HL-60 (cell line): ENCODE measurements at regions not wholly inside any gene's neighbourhood (a gene's known extent, or its start where the extent isn't known, plus 50 kb on each side); places are given as distances from the start of the nearest gene placed in this dataset.

Experiments
- GABPA ChIP-seq: IDR thresholded peaks from 2 replicates; pipeline ENCODE4 v1.6.1; 2012; ENCODE audit warnings: low read depth
- POLR2AphosphoS5 ChIP-seq: IDR thresholded peaks from 2 replicates; pipeline ENCODE4 v1.6.1; 2012; ENCODE audit warnings: low read depth
- TF ChIP-seq, protein P1 (sequence below): IDR thresholded peaks from one replicate; pipeline ENCODE4 v1.5.1; 2011; ENCODE audit warnings: low read length, control low read depth, inconsistent platforms; ENCODE audit not compliant: insufficient read depth
- TF ChIP-seq, protein P2 (sequence below): IDR thresholded peaks from 2 replicates; pipeline ENCODE4 v1.6.1; 2012; ENCODE audit warnings: low read depth; ENCODE audit not compliant: insufficient replicate concordance

DNA sequence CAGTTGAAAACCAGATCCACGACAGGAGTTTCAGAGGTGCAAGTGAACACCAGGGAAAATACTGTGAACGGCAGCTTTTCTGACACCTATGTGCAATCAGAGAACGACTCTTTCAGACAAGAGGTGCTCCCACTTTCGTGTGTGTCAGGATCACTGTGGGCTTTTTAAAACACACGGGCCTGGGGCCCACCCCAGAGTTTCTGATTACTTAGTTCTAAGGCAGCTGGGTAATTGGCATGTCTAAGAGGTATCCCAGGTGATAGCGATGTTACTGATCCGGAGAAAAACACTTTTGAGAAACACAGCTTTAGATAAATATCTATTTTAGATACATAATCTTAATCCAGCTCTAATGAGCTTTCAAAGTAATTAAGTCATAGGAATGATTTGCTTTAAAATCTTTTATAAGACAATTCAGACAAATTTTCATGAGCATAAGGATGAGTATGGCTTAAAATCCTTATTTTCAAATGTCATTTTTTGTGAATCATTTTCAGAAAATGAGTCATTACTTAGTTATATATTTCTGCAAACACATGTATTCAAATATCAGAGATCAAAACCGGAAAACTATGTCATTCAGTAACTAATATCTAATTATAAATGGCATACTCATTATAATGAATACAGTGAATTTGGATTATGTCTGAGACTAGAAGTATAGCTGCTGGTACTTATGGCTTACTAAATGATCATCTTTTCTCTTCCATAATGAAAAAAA lies 217.9 kb upstream of the PSMD7 start:
- TF ChIP-seq, protein P1, sequence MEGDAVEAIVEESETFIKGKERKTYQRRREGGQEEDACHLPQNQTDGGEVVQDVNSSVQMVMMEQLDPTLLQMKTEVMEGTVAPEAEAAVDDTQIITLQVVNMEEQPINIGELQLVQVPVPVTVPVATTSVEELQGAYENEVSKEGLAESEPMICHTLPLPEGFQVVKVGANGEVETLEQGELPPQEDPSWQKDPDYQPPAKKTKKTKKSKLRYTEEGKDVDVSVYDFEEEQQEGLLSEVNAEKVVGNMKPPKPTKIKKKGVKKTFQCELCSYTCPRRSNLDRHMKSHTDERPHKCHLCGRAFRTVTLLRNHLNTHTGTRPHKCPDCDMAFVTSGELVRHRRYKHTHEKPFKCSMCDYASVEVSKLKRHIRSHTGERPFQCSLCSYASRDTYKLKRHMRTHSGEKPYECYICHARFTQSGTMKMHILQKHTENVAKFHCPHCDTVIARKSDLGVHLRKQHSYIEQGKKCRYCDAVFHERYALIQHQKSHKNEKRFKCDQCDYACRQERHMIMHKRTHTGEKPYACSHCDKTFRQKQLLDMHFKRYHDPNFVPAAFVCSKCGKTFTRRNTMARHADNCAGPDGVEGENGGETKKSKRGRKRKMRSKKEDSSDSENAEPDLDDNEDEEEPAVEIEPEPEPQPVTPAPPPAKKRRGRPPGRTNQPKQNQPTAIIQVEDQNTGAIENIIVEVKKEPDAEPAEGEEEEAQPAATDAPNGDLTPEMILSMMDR = no peak
- TF ChIP-seq POLR2AphosphoS5 = no peak
- TF ChIP-seq, protein P2, sequence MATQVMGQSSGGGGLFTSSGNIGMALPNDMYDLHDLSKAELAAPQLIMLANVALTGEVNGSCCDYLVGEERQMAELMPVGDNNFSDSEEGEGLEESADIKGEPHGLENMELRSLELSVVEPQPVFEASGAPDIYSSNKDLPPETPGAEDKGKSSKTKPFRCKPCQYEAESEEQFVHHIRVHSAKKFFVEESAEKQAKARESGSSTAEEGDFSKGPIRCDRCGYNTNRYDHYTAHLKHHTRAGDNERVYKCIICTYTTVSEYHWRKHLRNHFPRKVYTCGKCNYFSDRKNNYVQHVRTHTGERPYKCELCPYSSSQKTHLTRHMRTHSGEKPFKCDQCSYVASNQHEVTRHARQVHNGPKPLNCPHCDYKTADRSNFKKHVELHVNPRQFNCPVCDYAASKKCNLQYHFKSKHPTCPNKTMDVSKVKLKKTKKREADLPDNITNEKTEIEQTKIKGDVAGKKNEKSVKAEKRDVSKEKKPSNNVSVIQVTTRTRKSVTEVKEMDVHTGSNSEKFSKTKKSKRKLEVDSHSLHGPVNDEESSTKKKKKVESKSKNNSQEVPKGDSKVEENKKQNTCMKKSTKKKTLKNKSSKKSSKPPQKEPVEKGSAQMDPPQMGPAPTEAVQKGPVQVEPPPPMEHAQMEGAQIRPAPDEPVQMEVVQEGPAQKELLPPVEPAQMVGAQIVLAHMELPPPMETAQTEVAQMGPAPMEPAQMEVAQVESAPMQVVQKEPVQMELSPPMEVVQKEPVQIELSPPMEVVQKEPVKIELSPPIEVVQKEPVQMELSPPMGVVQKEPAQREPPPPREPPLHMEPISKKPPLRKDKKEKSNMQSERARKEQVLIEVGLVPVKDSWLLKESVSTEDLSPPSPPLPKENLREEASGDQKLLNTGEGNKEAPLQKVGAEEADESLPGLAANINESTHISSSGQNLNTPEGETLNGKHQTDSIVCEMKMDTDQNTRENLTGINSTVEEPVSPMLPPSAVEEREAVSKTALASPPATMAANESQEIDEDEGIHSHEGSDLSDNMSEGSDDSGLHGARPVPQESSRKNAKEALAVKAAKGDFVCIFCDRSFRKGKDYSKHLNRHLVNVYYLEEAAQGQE = no peak
- no peak for TF ChIP-seq GABPA
